ENCODE measurements at regions not wholly inside any gene's neighbourhood (a gene's known extent, or its start where the extent isn't known, plus 50 kb on each side); places are given as distances from the start of the nearest gene placed in this dataset.

- H3K4me3 ChIP-seq = no peak overlapping the region
- no peak overlapping the region for H3K27ac ChIP-seq
- no peak for TF ChIP-seq POLR2A (IDR thresholded peaks at IDR 0.05)
- no peak for TF ChIP-seq CTCF (IDR thresholded peaks at IDR 0.05)
- no peak for TF ChIP-seq POLR2AphosphoS5 (IDR thresholded peaks at IDR 0.05)
- no peaks in the 10 kb centered on the region for H3K36me3 ChIP-seq
- intact Hi-C loops (cut with DNase I; ENCODE audit: low total_unique reads) = no loop called here
- no peaks in the 10 kb centered on the region for H3K9me3 ChIP-seq
- DNase-seq (ENCODE audit: low spot score in 2 of 2) = peak in 1 of 2 donors; percentile 10
- H3K4me1 ChIP-seq = no peaks in the 10 kb centered on the region
- H3K27me3 ChIP-seq = no peaks in the 10 kb centered on the region
Observed at GRCh38 chr3:194971009-194971408, 285.3 kb downstream of the FAM43A start.

GRCh38 chr3:194971965-194972364, 286.3 kb downstream of the FAM43A start:
- Histone ChIP-seq H3K27ac (no peak overlapping the region), H3K36me3 (no peaks in the 10 kb centered on the region), H3K27me3 (no peaks in the 10 kb centered on the region), H3K4me3 (no peak overlapping the region), H3K4me1 (no peaks in the 10 kb centered on the region), H3K9me3 (no peaks in the 10 kb centered on the region)
- intact Hi-C loops (cut with DNase I; ENCODE audit: low total_unique reads) = no loop called here
- DNase-seq (ENCODE audit: low spot score in 2 of 2) = no peak
- no peak for TF ChIP-seq POLR2A (IDR thresholded peaks at IDR 0.05)
- TF ChIP-seq CTCF (IDR thresholded peaks at IDR 0.05) = no peak
- no peak for TF ChIP-seq POLR2AphosphoS5 (IDR thresholded peaks at IDR 0.05)

GRCh38 chr3:194972641-194973040, 287.0 kb downstream of the FAM43A start:
- H3K27ac ChIP-seq = no peak overlapping the region
- no peak overlapping the region for H3K4me3 ChIP-seq
- H3K4me1 ChIP-seq = no peaks in the 10 kb centered on the region
- no peaks in the 10 kb centered on the region for H3K36me3 ChIP-seq
- H3K27me3 ChIP-seq = no peaks in the 10 kb centered on the region
- TF ChIP-seq POLR2AphosphoS5 (IDR thresholded peaks at IDR 0.05) = no peak
- no peak for TF ChIP-seq POLR2A (IDR thresholded peaks at IDR 0.05)
- no peak for TF ChIP-seq CTCF (IDR thresholded peaks at IDR 0.05)
- peak in 1 of 2 donors; percentile 2 for DNase-seq (ENCODE audit: low spot score in 2 of 2)
- H3K9me3 ChIP-seq = no peaks in the 10 kb centered on the region
- intact Hi-C loops (cut with DNase I; ENCODE audit: low total_unique reads) = no loop called here

GRCh38 chr3:194973366-194974000, 287.8 kb downstream of the FAM43A start:
- no peak for TF ChIP-seq CTCF (IDR thresholded peaks at IDR 0.05)
- TF ChIP-seq POLR2A (IDR thresholded peaks at IDR 0.05) = no peak
- TF ChIP-seq POLR2AphosphoS5 (IDR thresholded peaks at IDR 0.05) = no peak
- no peaks in the 10 kb centered on the region for H3K27me3 ChIP-seq
- H3K36me3 ChIP-seq = no peaks in the 10 kb centered on the region
- H3K27ac ChIP-seq = no peak overlapping the region
- no peaks in the 10 kb centered on the region for H3K4me1 ChIP-seq
- H3K9me3 ChIP-seq = no peaks in the 10 kb centered on the region
- DNase-seq (ENCODE audit: low spot score in 2 of 2) = peak in 1 of 2 donors; percentile 11
- intact Hi-C loops (cut with DNase I; ENCODE audit: low total_unique reads) = no loop called here
- no peak overlapping the region for H3K4me3 ChIP-seq

- TF ChIP-seq CTCF (IDR thresholded peaks at IDR 0.05) (no peak), POLR2A (IDR thresholded peaks at IDR 0.05) (no peak), POLR2AphosphoS5 (IDR thresholded peaks at IDR 0.05) (no peak)
- H3K36me3 ChIP-seq = no peaks in the 10 kb centered on the region
- H3K4me1 ChIP-seq = no peaks in the 10 kb centered on the region
- H3K4me3 ChIP-seq = no peak overlapping the region
- peak in 1 of 2 donors; percentile 8 for DNase-seq (ENCODE audit: low spot score in 2 of 2)
- H3K27ac ChIP-seq = no peak overlapping the region
- intact Hi-C loops (cut with DNase I; ENCODE audit: low total_unique reads) = no loop called here
- H3K9me3 ChIP-seq = no peaks in the 10 kb centered on the region
- no peaks in the 10 kb centered on the region for H3K27me3 ChIP-seq
Observed at GRCh38 chr3:194974468-194975135, 288.9 kb downstream of the FAM43A start.
